AG10803 (cell line): ENCODE measurements at regions not wholly inside any gene's neighbourhood (a gene's known extent, or its start where the extent isn't known, plus 50 kb on each side); places are given as distances from the start of the nearest gene placed in this dataset.

Experiments used
- DNase-seq: peaks from one replicate; pipeline ENCODE4 v3.0.0; 2010; ENCODE audit warnings: low read depth
- H3K4me3 ChIP-seq: 2 replicates; pipeline ENCODE4 v1.5.1; 2011; ENCODE audit warnings: mild to moderate bottlenecking, low read length, control low read depth
- CTCF ChIP-seq: conservative IDR thresholded peaks from 2 replicates; pipeline ENCODE4 v1.5.1; 2011; ENCODE audit warnings: mild to moderate bottlenecking, low read length, control low read depth, inconsistent platforms

- H3K4me3 ChIP-seq: no peak overlapping the region
- DNase-seq: no peak
- TF ChIP-seq CTCF: no peak
Observed at GRCh38 chr10:131636841-131637724, 263.7 kb upstream of the PPP2R2D start.

GRCh38 chr10:131638049-131638879, 262.5 kb upstream of the PPP2R2D start:
- no peak for DNase-seq
- TF ChIP-seq CTCF: no peak
- no peak overlapping the region for H3K4me3 ChIP-seq

- no peak for DNase-seq
- no peak overlapping the region for H3K4me3 ChIP-seq
- TF ChIP-seq CTCF: no peak
Observed at GRCh38 chr10:131638880-131639278, 261.9 kb upstream of the PPP2R2D start.

- TF ChIP-seq CTCF: no peak
- H3K4me3 ChIP-seq: no peak overlapping the region
- DNase-seq: no peak
Observed at GRCh38 chr10:131640045-131640644, 260.7 kb upstream of the PPP2R2D start.

- DNase-seq: no peak
Observed at GRCh38 chr10:131641231-131641630, 259.6 kb upstream of the PPP2R2D start.

GRCh38 chr10:131641898-131642297, 258.9 kb upstream of the PPP2R2D start:
- no peak for TF ChIP-seq CTCF
- no peak overlapping the region for H3K4me3 ChIP-seq
- no peak for DNase-seq

More at GRCh38 chr10:131641231-131641630, 259.6 kb upstream of the PPP2R2D start:
- H3K4me3 ChIP-seq: no peak overlapping the region
- no peak for TF ChIP-seq CTCF
